Testis (tissue), 2 donors: ENCODE measurements at regions not wholly inside any gene's neighbourhood (a gene's known extent, or its start where the extent isn't known, plus 50 kb on each side); places are given as distances from the start of the nearest gene placed in this dataset.
"Not testable (repeated sequence)": the region's sequence is repeated elsewhere in the genome, so short reads cannot be mapped to it uniquely, and the experiment has no call there.

Source experiments
- DNase-seq: peaks from one replicate; pipeline ENCODE4 v3.0.0-alpha.2; 2019
- H3K27ac ChIP-seq, 2 donors: fragments of 200-600 bp; sonication (generic); one replicate each; pipeline ENCODE4 v1.5.1; 2019
- H3K27me3 ChIP-seq: fragments of 200-600 bp; sonication (generic); one replicate; pipeline ENCODE4 v1.5.1; 2019
- H3K36me3 ChIP-seq: fragments of 200-600 bp; sonication (generic); one replicate; pipeline ENCODE4 v1.5.1; 2017; ENCODE audit warnings: low read depth; ENCODE audit errors: missing control alignments
- H3K4me1 ChIP-seq: fragments of 200-600 bp; sonication (generic); one replicate; pipeline ENCODE4 v1.5.1; 2019
- H3K4me3 ChIP-seq, 2 donors: fragments of 200-600 bp; sonication (generic); one replicate each; pipeline ENCODE4 v1.5.1; 2017 to 2019
- H3K9me3 ChIP-seq: fragments of 200-600 bp; sonication (generic); one replicate; pipeline ENCODE4 v1.5.1; 2017
- CTCF ChIP-seq, 3 experiments: fragments of 450-650 bp in 2 of 3; fragments of 200-600 bp in 1 of 3; sonication (generic) in 1 of 3; IDR thresholded peaks; one replicate each; pipeline ENCODE4 v1.5.1; 2016 to 2019; ENCODE audit warnings: antibody characterized with exemption in 3 of 3, mild to moderate bottlenecking in 2 of 3, moderate library complexity in 1 of 3
- POLR2A ChIP-seq: fragments of 450-650 bp; IDR thresholded peaks from one replicate; pipeline ENCODE4 v1.6.1; 2017; ENCODE audit warnings: antibody characterized with exemption, mild to moderate bottlenecking, moderate library complexity
- WGBS, 2 donors: methylation state at CpG; one replicate each; pipeline ENCODE4 v1.1.5; 2018; 5-methylcytosine and 5-hydroxymethylcytosine counted together
- intact Hi-C: fragments of 100-400 bp; cut with DNase I; formaldehyde crosslinking; loops from one replicate; pipeline ENCODE4 v1.15.1; 2023; ENCODE audit warnings: low total_unique reads

DNA sequence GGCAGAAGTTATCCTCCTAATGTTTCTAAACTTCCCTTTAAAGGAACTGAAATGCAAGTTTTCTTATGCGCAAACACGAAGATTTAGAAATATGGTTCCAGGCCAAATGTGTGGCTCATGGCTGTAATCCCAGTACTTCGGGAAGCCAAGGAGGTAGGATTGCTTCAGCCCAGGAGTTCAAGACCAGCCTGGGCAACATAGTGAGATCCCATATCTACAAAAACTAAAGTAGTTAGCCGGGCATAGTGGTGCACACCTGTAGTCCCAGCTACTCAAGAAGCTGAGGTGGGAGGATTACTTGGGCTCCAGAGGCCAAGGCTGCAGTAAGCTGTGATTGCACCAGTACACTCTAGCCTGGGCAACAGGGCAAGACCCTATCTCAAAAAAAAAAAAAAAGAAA lies 95.8 kb upstream of the SCAF8 start:
- TF ChIP-seq CTCF (IDR thresholded peaks at IDR 0.05) (no peak), POLR2A (no peak)
- intact Hi-C loops: no loop called here
- H3K9me3 ChIP-seq: no peaks in the 10 kb centered on the region
- 84 to 90% methylated on average over 4 of the region's 4 CpGs for WGBS, 2 donors
- no peak overlapping the region for H3K4me3 ChIP-seq
- no peak for DNase-seq
- H3K4me1 ChIP-seq: no peaks in the 10 kb centered on the region
- no peaks in the 10 kb centered on the region for H3K36me3 ChIP-seq
- no peaks in the 10 kb centered on the region for H3K27me3 ChIP-seq
- H3K27ac ChIP-seq: no peak overlapping the region

DNA sequence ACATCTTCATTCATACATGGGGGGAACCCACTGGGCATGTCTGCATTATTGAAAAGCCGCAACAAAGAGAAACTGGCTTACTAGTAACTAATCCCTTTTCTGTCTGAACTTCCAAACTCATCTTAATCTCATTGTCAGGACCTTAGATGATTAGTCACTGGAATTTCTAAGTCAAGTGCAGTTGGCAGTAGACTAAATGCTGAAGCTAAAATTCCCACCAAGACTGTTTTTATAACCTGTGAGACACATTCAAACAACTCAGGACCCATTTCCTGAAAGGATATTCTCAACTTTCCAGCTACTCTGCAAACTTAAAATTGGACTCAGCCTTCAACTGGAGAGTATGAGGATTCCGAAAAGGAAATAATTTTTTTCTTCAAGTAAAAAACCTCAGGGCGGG lies 94.8 kb upstream of the SCAF8 start:
- Histone ChIP-seq H3K27ac (no peak overlapping the region), H3K36me3 (no peaks in the 10 kb centered on the region), H3K4me1 (no peaks in the 10 kb centered on the region), H3K27me3 (no peaks in the 10 kb centered on the region), H3K9me3 (no peaks in the 10 kb centered on the region), H3K4me3 (no peak overlapping the region)
- 63 to 74% methylated on average over 3 of the region's 3 CpGs for WGBS, 2 donors
- no peak for TF ChIP-seq CTCF (IDR thresholded peaks at IDR 0.05)
- no peak for TF ChIP-seq POLR2A
- no peak for DNase-seq
- intact Hi-C loops: no loop called here

- DNase-seq, H3K9me3 ChIP-seq, H3K36me3 ChIP-seq, H3K4me3 ChIP-seq, H3K27me3 ChIP-seq, intact Hi-C loops, H3K27ac ChIP-seq, H3K4me1 ChIP-seq: not testable (repeated sequence)
- WGBS, 2 donors: 89 to 90% methylated on average over 7 of the region's 7 CpGs
Observed at GRCh38 chr6:154639196-154639595, 94.0 kb upstream of the SCAF8 start.

GRCh38 chr6:154648188-154648887 lies 84.9 kb upstream of the SCAF8 start:
- no peaks in the 10 kb centered on the region for H3K36me3 ChIP-seq
- DNase-seq: no peak
- H3K4me3 ChIP-seq: no peak overlapping the region
- no peaks in the 10 kb centered on the region for H3K4me1 ChIP-seq
- no peak for TF ChIP-seq CTCF (IDR thresholded peaks at IDR 0.05)
- no peak for TF ChIP-seq POLR2A
- no peaks in the 10 kb centered on the region for H3K27me3 ChIP-seq
- H3K9me3 ChIP-seq: no peaks in the 10 kb centered on the region
- WGBS, 2 donors: 64 to 75% methylated on average over 3 of the region's 3 CpGs
- intact Hi-C loops: no loop called here
- no peak overlapping the region for H3K27ac ChIP-seq

GRCh38 chr6:154648888-154649205 lies 84.4 kb upstream of the SCAF8 start:
- no peak overlapping the region for H3K27ac ChIP-seq
- WGBS, 2 donors: 60 to 73% methylated on average over 7 of the region's 7 CpGs
- intact Hi-C loops: no loop called here
- no peak overlapping the region for H3K4me3 ChIP-seq
- H3K27me3 ChIP-seq: no peaks in the 10 kb centered on the region
- H3K36me3 ChIP-seq: no peaks in the 10 kb centered on the region
- DNase-seq: no peak
- no peaks in the 10 kb centered on the region for H3K4me1 ChIP-seq
- TF ChIP-seq CTCF (IDR thresholded peaks at IDR 0.05) (no peak), POLR2A (no peak)
- H3K9me3 ChIP-seq: no peaks in the 10 kb centered on the region
